ENCODE measurements at regions not wholly inside any gene's neighbourhood (a gene's known extent, or its start where the extent isn't known, plus 50 kb on each side); places are given as distances from the start of the nearest gene placed in this dataset.
A peak's percentile ranks its signal among the peaks of the same experiment; 100 is the strongest.

DNA sequence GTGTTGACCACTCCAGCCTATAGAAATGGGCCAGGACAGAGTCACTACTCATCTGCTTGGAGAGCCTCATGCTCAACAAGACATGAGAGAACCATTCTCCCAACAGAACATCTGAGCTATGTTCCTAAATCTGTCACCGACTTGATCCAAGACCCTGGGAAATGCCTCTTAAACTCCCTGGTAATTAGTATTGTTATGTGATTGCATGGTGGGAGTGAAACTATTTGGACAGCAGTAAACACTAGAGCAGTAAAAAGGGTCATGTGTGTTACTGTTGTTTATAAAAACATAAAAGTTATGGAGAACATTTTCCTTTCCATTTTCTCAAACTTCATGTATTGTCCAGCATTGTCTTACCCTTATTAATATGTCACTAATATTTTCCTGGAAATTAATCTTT, 369.8 kb upstream of the FAT3 start:
- DNase-seq: no peak

DNA sequence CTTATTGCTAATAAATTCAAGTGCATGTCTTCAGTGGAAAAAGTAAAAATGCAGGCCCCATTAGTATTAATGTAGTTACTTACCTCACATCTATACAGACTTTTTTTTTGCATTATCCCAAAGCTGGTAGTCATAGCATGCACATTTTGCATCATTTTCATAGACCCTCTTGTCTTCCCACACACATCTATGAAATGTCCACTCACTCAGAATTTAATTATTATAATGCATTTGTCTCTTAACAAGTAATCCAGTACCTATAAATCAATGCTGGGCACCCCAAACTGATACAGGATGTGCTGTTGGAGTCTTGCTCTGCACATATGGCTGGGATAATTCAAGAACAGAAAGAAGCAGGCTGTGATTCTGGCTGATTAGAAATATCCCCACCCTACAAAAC, 370.4 kb upstream of the FAT3 start:
- DNase-seq: no peak

DNA sequence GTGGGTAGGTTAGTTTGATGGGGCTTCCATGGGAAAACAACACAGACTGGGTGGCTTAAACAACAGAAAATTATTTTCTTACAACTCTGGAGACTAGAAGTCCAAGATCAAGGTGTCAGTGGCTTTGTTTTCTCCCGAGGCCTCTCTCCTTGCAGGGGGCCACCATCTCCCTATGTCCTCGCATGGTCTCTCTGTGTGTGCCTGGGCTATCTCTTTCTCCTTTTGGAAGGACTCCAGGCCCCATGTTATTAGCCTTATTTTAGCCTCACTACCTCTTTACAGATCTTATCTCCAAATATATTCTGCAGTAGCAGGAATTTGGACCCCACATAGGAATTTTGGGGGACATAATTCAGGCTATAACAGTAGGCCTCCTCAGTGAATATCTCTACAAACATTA, 372.7 kb upstream of the FAT3 start:
- no peak for DNase-seq

DNA sequence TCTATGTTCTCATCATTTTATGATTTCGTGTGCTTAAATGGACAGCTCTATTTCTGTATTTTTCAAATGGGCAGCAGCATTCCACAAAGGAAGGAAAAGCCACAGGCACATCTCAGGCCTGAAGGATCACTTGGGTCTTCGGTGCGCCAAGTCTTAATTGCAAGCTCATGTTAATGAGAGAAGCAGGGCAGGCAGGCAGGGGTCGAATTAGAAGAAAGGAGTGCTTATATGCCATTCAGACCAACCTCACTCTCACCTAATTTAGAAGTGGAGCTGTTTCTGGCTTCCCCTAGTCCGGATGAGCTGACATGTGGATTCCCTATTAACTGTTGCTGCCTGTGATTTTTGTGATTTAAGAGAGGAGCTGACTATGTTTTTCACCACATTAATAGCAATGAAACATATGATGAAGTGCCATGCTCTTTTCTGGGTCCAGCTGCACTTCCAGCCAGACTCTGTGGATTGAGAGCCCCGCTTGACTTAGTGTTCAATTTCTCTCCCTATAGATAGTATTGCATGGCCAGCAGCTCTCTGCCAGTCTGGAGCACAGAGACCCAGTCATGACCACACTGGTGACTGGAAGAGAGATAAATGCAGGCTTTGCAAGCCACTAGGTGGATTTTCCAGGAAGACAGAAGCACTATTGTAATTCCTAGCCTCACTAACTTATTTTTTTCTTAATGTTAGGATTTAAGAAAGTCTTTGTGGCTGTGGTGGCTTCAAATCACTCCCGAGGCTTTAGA, 373.9 kb upstream of the FAT3 start:
- DNase-seq: no peak

DNA sequence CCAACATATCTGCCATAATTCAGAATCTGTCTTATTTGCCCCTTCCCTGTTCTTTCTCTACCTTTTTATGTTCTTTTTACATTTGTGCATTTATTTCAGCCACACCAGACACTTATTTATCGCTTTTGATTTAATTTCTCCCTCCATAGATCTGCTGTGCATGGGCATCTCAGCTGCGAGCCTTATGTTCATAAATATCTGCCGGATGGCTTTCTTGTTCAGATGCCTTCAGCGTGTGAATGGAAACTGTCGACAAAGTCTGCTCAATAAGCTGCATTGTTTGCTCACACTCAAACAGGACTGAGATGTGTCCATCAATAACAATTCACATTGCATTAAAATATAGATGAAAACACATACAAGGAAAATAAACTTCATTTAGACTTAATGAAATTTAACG, 374.6 kb upstream of the FAT3 start:
- no peak for DNase-seq

DNA sequence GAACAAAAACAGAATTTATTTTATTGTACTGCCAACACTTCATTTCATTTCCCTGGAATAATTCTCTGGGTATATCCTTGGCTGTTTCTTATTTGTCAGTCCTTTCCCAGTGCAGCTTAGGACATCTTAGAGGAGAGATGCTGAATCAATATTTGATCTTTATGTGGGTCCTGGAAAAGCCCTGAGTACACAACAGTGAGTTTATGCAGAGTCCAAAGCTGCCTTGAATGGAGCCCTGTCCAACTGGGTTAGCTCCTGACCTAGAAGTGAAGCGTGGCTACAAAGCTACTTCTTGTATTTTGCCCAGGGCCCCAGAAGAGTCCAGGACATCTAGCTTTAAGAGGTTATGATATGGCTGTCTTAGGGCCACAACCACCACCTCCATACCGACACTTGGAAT, 378.0 kb upstream of the FAT3 start:
- no peak for DNase-seq

DNA sequence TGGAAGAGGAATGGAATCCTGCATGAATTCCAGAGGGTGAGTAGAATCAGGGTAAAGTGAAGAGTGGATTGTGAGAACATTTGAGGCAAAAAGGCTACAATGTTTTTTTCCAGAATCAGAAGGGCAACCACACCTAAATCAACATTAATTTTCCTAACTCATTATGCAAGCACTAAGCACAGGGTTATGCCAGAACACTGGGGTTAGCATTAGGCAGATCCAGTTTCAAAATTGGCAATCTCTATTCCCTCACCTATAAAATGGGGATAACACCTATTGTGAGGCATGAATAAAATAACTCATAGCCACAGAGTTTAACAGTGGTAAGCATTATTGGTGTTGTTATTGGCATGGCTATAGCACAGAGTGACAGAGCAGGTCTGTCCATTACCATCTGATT, 378.6 kb upstream of the FAT3 start:
- DNase-seq: no peak

DNA sequence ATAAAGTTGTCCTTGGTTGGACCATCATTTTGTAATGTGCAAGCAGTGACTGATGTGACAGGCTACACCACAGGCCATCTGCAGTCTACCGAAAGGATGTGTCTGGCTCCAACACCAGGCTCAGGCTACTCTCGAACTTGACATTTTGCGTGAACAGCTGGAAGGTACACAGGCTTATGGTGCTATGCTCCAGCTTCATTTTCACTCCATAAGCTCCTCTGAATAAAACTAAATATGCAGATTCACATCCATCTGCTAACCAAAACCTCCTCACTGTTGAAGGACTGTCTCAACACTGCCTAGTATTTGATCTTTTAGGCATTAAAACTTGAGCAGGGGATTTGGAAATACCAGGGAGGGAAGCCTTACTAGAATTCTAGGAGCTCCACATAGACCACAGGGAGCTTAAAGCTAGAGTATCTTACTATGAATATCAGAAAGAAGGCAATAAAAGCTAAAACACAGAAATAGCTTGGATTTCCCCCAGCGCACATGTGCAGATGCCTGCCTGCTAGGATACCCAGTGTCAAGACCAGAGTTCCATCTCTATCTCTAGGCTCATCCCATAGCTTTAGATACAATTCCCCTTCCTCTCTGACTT, 383.9 kb upstream of the FAT3 start:
- DNase-seq: peak; percentile 41 to 90

DNA sequence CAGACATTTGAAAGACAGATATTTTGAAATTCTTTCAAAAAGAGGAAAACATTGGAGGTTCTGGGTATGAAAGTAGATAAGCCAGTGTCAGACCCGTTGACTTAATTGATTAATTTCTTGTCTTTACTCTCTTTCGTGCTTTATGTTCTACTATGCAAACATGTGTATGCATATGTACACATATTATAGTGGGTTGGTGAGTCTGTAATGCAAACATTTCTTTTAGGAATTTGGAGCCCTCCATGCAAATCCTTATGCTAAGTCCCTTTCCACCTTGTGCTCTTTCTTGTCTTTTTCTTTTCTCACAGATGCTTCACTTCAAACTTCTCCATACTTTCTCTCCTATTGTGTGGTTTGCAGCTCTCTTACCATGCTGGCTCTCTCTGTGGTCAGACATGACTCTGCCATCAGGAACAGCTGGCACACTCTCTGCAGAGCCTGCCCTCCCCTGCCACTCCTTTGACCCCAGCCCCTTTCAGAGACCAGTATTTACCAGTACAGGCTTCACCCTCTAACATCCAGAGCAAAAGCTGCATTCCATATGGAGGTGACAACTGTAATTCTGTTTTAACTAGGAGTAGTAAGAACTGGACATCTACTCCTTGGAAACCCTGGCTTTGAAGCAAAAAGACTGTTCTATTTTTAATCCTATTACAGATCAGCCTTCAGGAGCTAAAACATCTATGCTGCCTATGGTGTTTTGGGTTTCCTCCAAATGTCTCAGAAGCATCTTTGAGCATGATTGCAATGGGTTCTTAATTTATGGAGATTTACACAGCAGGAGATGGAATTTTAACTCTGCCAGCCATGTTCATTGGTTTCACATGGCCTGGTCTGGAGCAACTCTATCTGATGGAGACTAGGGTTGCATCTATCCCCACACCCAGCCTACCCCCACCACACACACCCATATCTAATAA, 386.9 kb upstream of the FAT3 start:
- DNase-seq: peak in 1 of 2 experiments; percentile 55

DNA sequence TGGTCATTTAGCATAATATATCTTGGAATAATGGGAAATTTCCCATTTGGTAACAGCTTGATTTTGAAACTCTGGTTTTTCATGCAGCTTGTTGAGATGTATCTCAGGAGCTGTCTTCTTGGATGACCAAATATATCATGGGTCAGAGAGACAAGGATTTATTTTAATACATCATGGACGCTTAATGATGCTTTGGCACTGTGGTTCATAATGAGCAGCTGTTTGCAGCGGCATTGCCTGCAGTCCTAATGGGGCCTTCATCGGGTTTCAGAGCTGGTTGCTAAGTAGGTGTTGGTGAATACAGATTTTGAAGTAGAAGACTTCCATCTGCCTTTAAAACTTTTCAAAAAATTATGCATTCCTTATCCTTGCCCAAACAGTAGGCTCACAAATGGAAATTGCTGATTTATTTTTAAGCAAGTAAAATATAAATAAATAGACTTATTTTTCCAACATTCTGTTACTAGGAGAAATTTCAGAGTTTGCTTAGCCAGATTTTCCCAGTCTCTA, 389.5 kb upstream of the FAT3 start:
- peak in 1 of 2 experiments; percentile 13 for DNase-seq

DNA sequence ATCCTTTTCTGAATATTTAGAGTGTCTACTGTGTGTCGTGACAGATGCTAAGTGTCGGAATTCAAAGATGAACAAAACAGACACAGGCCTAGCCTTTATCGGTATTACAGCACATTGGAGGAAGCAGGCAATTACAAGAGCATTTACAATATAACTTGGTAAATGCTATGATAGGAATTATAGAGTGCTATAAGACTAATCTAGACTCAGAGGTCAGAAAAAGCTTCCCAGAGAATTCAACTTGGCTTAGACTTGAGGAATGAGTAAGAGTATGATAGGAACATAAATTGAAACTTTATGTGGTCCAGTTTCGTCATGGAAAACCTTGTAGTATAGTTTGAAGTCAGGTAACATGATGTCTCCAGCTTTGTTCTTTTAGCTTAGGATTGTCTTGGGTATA, 395.7 kb upstream of the FAT3 start:
- no peak for DNase-seq

DNA sequence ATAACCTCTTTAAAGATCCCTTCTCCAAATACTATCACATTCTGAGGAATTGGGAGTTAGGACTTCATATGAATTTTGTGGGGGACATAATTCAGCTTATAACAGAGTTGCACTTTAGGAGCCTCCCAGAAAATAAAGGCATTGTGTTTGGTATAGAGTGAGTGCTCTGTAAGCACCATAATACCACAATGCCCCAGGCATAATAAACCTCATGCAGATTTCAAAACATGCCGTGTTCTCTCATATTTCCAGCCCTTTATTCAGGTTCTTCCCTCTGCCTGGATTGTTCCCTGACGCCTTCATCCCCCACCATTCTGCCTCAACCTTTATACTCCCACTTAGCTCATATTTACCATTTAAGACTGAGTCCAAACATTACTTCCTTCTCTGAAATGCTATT, 398.8 kb upstream of the FAT3 start:
- no peak for DNase-seq

DNA sequence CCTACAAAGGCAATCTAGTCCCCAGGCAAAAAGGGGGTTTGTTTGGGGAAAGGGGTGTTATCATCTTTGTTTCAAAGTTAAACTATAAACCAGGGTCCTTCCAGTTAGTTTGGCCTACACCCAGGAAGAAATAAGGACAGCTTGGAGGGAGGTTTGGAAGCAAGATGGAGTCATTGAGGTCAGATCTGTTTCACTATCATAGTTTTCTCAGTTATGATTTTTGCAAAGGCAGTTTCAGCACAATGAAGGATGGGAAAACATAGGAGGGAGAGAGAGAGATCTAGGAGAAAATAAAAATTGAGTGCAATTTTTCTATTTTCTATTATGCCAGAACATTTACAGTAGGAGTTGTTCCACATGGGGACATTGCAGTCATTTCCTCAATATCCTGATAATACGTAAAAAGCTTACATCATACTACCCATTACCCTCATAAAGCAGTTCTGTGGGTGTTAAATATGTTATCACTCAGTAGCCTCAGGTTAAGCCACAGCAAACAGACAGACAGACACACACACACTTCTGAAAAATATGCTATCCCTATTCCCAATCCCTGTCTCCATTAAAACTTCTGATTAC, 401.3 kb upstream of the FAT3 start:
- DNase-seq: no peak

DNA sequence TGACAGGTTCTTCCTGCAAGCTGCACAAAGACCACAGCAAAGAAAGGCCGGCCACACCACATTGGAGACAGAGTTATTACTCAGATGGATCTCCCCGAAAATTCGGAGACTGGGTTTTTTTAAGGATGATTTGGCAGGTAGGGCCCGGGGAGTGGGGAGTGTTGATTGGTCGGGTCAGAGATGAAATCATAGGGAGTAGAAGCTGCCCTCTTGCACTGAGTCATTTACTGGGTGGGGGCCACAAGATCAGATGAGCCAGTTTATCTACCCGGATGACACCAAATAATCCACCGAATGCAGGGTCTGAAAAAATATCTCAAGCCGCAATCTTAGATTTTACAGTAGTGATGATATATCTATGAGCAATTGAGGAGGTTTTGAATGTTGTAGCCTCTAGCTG, 401.8 kb upstream of the FAT3 start:
- DNase-seq: no peak

DNA sequence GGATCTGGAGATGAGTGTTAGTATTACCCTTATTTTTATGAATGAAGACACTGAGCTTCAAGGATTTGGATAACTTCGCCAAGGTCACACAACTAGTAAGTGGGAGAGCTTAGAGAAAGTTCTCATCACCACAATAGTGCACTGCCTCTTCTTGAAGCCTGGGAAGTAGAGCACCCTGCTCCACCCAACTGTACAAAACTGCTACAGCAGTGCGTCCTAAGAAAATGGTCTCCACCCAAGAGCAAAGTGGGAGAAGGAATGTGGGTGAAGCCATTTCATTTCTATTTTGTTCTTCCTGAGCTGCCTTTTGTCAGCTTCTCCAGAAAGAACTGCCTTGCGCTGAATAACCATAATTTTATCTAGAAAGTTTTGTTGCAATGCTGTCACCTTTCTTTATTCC, 403.9 kb upstream of the FAT3 start:
- no peak for DNase-seq

DNA sequence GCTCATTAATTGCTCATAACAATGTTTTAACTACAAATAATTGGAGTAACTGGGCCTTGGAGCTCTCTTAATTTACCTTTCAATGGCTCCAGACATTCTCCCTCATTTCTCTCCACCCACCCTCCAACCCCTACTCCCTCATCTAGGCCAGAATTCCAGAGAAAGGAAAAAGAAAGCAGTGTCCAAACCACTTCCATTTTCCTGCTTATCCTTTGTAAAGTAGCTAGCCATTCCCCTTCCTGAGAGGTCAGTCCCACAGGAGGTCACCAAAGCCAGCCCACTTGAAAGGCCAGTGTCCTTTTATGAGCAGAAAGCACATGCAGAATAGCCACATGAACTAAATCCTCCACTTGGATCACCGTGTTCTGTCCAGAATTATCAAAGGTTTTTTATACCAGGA, 404.8 kb upstream of the FAT3 start:
- peak; percentile 19 to 50 for DNase-seq

DNA sequence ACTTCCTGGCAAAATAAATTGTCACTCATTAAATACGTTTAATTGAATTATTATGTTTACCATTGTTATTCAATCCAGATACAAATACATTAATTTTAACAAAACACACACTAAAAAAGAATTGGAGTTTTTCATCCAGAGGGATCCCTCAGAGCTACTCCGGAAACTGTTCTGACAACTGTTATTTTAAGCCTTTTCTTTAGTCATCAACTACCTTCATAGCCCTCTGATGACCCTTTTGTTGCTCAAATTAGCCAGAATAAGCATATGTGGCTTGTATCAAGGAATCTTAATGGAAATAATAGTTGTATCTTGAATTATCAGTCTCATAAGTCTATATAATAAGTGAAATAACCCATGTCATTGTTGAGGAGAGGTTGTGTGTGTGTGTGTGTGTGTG, 405.4 kb upstream of the FAT3 start:
- no peak for DNase-seq

DNA sequence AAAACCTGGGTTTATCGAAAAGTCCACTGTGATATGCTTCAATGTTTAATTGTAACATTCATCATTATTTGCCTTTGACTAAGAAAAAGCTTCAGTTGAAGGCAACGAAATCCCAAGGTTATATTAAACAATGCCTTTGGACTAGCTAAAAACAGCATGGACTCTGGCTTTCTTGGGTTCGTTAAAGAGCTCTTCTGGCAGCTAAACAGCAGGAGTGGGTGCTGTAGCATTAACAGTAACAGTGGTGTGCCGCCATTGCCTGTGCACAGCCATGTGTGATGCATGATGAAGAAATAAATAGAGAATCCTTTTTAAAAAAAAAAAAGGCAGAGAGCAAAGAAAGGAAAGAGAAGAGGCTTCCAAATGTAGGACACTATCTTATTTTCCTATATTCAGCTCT, 406.6 kb upstream of the FAT3 start:
- DNase-seq: no peak

DNA sequence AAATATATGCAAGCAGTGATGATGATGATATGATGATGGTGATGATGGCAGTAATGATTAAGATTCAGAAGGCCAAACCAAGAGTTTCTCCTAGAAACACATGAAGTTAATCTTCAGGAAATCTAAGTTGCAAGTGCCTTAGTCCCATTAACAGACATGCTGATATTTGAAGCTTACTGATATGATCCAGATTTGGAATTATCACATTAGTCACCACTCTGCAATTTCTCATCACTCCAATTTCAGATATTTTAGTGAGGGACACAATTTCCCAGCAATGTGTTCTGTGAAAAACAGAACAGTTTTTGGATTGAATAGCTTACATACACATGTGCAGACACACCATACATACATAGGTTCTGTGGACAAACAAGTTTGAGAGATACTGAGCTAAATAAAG, 411.4 kb upstream of the FAT3 start:
- DNase-seq: no peak

DNA sequence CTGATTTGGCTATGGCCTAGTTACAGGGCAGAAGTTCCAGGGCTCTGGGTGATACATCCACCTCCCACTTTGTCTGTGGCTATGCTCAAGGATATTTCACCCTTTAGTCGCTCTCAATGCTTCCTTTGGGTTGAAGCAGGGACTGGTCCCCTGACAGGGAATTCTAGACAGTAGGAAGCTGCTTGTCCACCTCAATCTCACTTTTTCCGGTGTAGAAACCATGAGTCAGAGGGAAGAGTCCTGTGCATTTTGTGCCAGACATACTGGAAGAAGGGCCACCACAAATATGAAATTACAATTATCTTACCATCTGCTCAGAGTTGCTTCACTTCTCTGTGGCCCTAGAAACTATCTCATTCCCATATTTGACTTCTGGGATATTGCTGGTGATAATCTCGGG, 413.7 kb upstream of the FAT3 start:
- no peak for DNase-seq

DNA sequence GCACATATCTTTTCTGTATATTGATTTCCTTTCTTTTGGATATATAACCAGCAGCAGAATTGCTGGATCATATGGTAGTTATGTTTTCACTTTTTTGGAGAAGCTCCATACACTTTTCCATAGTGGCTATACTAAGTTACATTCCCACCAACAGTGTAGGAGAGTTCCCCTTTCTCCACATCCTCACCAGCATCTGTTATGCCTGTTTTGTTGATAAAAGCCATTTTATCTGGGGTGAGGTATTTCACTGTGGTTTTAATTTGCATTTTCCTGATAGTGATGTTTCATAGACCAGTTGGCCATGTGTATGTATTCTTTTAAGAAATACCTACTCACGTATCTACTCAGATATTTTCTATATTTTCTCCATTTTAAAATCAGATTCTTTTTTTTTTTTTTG, 419.3 kb upstream of the FAT3 start:
- DNase-seq: no peak

DNA sequence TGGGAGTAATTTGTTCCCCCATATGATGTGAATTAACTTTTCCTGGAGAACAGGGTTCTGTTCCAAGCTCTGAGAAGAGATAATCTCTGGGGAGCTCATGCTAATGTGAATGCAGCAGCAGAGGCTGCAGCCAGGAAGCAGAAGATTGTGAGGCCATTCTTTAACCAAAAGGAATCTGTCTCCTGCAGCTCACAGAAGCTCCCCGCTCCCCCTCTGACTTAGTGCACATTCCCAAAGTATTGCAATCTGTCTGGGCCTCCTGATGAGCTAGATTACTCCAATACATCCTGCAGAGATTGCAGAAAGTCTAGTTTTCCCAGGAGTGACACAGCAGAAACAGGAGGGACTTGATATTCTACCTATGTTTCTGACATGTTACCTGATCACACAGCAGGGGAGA, 420.6 kb upstream of the FAT3 start:
- DNase-seq: no peak

DNA sequence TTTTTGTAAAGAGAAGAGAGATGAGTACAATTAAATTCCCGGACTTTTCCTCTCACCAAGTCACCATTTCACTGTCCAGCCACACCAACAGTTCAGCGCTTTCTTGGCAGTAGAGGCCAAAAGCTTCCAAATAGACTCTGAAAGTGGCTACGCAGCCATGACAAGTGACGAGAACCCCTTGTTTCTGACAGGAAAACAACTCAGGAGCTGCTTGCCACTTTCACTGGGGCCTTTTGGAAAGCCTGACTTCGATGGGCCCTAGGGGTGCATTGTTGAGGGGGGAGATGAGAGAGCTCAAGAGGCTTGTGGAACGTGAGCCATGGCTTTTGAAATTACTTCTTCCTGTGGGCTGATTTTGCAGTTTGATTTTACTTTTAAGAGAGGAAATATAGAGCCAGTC, 422.1 kb upstream of the FAT3 start:
- no peak for DNase-seq
